Endothelial cell of umbilical vein (primary cell): ENCODE measurements at regions not wholly inside any gene's neighbourhood (a gene's known extent, or its start where the extent isn't known, plus 50 kb on each side); places are given as distances from the start of the nearest gene placed in this dataset.

ENCODE experiments used
- EZH2 ChIP-seq: IDR thresholded peaks from 2 replicates; pipeline ENCODE4 v1.6.1; 2012; ENCODE audit warnings: borderline replicate concordance, low read depth, mild to moderate bottlenecking, moderate library complexity, low read length, inconsistent platforms; ENCODE audit not compliant: severe bottlenecking
- GATA2 ChIP-seq: IDR thresholded peaks from 2 replicates; pipeline ENCODE4 v1.7.0; 2011; ENCODE audit warnings: low read depth, mild to moderate bottlenecking, moderate library complexity, mixed read lengths, low read length; ENCODE audit not compliant: insufficient read length, insufficient read depth
- MYC ChIP-seq: IDR thresholded peaks from one replicate; pipeline ENCODE4 v1.6.1; 2011; ENCODE audit warnings: mild to moderate bottlenecking, low read depth, low read length
- POLR2A ChIP-seq: IDR thresholded peaks from 2 replicates; pipeline ENCODE4 v1.6.1; 2012; ENCODE audit warnings: low read depth, mild to moderate bottlenecking, control low read depth, low read length
- POLR2AphosphoS5 ChIP-seq: IDR thresholded peaks from 2 replicates; pipeline ENCODE4 v1.6.1; 2012; ENCODE audit warnings: low read depth, mild to moderate bottlenecking, control low read depth, low read length, moderate library complexity; ENCODE audit not compliant: insufficient read depth
- TF ChIP-seq, protein P1 (sequence below), 2 donors: IDR thresholded peaks; 1 replicate in 1 of 2; 2 replicates in 1 of 2; pipeline ENCODE4 v1.5.1; 2011; ENCODE audit warnings: low read length in 2 of 2, mild to moderate bottlenecking in 2 of 2, moderate library complexity in 2 of 2, control low read depth in 1 of 2, inconsistent platforms in 1 of 2, low read depth in 1 of 2; ENCODE audit not compliant: insufficient read depth in 1 of 2; ENCODE audit errors: extremely low read depth in 1 of 2
- TF ChIP-seq, protein P2 (sequence below): IDR thresholded peaks from 2 replicates; pipeline ENCODE4 v1.6.1; 2011; ENCODE audit not compliant: insufficient read depth, insufficient read length

DNA sequence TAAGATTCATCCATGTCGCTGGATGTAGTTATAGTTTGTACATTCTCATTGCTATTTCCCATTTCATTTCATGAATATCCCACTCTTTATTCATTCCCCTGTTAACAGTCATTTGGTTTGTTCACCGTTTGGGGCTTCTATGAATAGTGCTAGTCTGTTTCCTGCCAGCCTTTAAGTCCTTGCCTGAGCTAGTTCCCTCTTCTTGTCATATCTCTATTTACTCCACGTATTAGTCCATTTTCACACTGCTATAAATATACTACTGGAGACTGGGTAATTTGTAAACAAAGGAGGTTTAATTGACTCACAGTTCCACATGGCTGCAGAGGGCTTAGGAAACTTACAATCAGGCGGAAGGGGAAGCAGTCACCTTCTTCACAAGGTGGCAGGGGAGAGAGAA is 56.2 kb downstream of the PLCE1 start:
- TF ChIP-seq EZH2 (no peak), POLR2AphosphoS5 (no peak), POLR2A (no peak), MYC (no peak), GATA2 (no peak)
- TF ChIP-seq, protein P1, sequence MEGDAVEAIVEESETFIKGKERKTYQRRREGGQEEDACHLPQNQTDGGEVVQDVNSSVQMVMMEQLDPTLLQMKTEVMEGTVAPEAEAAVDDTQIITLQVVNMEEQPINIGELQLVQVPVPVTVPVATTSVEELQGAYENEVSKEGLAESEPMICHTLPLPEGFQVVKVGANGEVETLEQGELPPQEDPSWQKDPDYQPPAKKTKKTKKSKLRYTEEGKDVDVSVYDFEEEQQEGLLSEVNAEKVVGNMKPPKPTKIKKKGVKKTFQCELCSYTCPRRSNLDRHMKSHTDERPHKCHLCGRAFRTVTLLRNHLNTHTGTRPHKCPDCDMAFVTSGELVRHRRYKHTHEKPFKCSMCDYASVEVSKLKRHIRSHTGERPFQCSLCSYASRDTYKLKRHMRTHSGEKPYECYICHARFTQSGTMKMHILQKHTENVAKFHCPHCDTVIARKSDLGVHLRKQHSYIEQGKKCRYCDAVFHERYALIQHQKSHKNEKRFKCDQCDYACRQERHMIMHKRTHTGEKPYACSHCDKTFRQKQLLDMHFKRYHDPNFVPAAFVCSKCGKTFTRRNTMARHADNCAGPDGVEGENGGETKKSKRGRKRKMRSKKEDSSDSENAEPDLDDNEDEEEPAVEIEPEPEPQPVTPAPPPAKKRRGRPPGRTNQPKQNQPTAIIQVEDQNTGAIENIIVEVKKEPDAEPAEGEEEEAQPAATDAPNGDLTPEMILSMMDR (IDR thresholded peaks at IDR 0.05; ENCODE audit: extremely low read depth in 1 of 2, insufficient read depth in 1 of 2, low read depth in 1 of 2, low read length in 2 of 2): no peak
- TF ChIP-seq, protein P2, sequence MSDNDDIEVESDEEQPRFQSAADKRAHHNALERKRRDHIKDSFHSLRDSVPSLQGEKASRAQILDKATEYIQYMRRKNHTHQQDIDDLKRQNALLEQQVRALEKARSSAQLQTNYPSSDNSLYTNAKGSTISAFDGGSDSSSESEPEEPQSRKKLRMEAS: no peak
